GM21528 (cell line): ENCODE measurements at regions not wholly inside any gene's neighbourhood (a gene's known extent, or its start where the extent isn't known, plus 50 kb on each side); places are given as distances from the start of the nearest gene placed in this dataset.
"Not testable (repeated sequence)": the region's sequence is repeated elsewhere in the genome, so short reads cannot be mapped to it uniquely, and the experiment has no call there.

Experiments
- ATAC-seq: cut with Tn5 transposase; IDR thresholded peaks from one replicate; pipeline ENCODE4 v1.9.1; 2021; ENCODE audit warnings: mild to moderate bottlenecking, moderate library complexity; ENCODE audit not compliant: unreplicated experiment, low FRiP score

- ATAC-seq: no peak
Measured at GRCh38 chrX:13478740-13479451, 90.5 kb upstream of the EGFL6 start.

DNA sequence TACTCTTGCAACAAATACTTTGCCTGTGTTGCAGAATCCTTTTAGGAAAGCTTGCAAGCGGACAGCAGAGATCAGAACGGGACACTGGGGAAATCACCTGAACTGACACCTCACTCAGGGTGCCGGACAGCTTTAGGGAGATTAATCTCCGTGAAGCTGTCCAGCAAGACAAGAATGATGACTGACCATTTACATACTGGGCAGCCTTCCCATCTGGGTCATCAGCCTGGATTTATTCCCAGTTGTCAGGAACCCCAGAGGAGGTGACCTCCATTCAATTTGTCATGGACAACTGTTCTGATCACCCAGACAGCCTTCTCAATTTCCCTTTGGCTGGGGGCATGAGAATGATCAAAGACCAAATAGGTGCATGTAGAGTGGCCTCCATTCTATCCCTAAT is 93.0 kb upstream of the EGFL6 start:
- ATAC-seq: no peak

- ATAC-seq: peak; percentile 55
Measured at GRCh38 chrX:13474164-13474516, 95.3 kb upstream of the EGFL6 start.

GRCh38 chrX:13473442-13474163 is 95.8 kb upstream of the EGFL6 start:
- ATAC-seq: peak; percentile 89

GRCh38 chrX:13472975-13473374 is 96.4 kb upstream of the EGFL6 start:
- ATAC-seq: no peak

DNA sequence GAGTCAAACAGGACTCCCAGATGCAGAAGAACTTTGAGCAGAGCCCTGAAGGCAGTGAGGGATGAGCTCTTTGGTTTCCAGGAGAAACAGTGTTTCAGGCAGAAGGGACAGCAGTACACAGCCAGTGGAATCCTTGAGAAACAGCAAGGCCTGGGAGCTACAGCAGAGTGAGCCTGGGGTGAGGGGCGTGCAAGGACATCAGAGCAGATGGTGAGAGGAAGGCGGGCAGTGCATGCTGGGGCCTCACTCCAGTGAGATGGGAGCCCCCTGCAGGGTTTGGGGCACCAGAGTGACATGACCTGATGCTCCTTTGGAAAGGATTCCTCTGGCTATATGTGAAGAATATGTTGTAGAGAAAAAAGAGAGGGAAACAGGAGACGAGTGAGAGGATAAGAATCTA is 98.1 kb upstream of the EGFL6 start:
- no peak for ATAC-seq

GRCh38 chrX:13470685-13470977 is 98.8 kb upstream of the EGFL6 start:
- no peak for ATAC-seq

DNA sequence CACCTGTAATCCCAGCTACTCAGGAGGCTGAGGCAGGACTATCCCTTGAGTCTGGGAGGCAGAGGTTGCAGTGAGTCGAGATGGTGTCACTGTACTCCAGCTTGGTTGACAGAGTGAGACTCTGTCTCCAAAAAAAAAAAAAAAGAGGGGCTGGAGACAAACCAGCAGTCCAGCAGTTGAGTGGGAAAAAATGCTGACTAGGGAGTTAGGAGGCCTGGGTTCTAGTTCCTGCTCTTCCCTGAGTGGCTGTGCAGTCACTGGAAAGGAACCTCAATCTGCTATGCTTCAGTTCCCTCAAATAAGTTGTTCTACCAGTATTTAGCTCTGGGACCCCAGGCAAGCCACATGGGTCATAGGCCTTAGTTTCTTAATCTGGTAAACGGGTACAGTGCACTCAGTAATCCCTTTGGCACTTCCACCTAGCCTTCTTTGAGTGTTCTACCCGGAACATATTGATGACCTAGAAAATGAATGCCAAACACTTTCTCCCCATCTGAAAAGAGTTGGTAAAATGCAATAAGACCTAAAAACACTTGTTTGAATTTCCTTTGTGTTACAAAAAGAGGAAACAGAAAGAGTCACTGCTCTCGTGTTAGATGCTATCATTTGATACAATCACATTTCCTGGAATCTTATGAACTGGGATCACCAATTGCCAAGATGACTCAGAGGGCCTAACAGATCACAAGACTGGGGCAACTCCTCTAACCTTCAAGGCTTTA is 99.3 kb upstream of the EGFL6 start:
- ATAC-seq: no peak

DNA sequence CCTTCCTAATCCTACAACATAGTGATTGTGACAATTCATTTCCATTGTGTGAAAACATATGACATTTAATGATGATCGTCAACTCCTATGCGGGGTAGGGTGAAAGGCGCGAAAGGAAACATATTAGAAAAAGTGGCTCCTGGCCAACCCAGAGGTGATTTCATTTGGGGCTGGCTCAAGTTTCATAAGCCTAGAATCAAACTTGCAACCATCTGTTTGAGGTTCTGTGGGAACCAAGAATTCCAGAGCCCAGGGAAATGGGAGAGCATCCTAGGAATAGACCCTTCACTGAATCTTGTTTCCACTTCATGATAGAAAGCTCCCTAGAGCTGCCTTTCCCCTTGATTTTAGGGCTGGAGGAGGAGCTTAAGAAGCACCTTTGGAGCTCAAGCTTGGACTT is 101.3 kb upstream of the EGFL6 start:
- ATAC-seq: no peak

DNA sequence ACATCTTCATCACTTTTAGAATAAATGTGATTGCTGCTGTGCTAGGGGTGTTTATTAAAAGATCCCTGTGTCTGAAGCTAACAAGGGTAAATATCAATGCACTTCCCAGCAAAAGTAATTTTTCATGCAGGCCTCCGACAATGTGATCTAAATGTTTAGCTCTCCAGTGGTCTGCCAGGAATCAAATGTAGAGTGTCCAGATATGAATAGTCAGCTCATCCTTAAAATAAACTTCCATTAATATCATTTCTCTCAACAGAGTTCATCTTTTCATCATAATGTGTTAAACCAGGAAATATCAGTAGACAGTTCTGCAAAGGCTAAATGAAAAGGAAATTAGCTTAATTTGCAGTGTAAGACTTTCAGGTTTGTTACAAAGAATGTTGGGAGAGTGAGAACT is 102.2 kb upstream of the EGFL6 start:
- no peak for ATAC-seq

DNA sequence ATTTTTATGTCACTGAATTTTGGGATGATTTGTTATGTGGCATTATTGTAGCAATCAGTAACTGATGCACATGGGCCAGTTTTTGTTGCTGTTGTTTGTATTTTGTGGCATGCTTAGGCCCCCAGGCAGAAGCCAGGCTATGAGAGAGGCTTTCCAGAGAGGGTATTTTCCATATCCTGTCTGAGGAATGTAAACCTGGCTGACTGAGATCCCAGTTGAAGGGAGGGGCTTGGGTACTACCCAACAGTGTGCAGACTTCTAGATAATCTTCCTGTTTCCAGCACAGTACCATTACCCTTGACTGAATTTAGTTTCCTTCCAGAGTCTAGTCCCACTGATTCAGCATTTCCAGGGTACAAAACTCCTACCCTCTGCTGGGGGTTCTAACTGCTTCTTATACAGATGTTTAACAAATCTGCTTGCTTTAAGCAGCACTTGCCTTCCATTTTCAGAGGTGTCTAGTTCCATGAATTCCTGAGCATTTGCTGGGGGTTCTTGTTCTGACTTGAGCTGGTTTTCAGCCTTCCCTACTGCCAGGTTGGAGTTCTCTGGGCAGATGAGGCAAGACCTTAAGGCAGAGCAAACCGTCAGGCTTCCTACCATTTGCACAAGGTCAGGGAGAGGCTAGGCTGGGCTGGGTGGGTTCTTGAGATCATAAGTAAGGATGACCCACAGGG is 104.7 kb upstream of the EGFL6 start:
- ATAC-seq: no peak

DNA sequence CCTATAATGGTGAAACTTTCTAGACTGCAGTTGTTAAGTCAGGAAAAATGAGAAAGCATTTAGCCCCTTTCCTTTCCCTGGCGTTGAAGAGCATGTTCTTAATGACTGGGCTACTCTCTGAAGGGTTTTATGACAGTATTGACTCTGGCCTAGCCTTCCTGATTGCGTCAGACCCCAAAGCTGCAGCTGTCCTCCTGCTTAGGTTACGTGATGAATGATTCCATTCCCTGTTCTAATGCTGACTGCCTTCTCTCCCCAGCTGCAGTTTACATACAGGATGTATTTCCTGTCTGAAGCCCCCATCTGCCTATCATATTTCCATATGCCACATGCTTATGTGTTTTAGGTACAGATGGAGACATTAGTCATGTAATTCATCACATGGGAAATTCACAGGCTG is 105.8 kb upstream of the EGFL6 start:
- ATAC-seq: no peak

GRCh38 chrX:13452283-13452682 is 117.1 kb upstream of the EGFL6 start:
- ATAC-seq: no peak

DNA sequence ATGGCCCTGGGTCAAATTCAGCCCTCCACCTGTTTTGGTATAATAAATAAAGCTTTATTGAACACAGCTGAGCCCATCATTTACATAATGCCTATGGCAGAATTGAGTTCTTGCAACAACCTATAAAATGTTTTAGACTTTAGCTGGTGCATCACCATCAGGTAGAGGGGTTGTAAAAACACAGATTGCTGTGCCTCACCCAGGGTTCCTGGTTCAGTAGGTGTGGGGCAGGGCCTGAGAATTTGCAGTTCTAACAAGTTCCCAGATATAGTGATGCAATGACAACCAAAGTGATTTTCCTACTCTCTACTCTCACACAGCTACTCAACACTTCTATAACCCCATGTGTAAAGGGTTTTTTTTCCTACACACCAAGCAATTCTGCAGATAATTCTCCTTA is 120.0 kb upstream of the EGFL6 start:
- ATAC-seq: no peak

DNA sequence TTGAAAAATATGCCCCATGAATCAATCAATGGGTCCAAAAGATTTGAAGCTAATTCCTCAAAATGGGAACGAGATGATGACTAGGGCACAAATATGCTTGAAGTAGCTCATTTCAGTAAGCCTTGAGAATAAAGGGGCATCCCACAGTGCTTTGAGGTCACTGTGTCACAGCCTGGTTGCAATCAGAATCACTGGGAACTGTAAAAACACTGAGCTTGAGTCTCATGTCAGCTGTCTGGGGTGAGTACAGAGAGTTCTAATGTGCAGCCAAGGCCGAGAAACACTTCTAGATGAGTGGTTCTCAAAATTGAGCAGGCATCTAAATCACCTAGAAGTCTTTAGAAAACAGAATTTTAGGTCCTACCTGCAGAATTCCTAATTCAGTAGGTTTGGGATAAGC is 120.5 kb upstream of the EGFL6 start:
- ATAC-seq: no peak

GRCh38 chrX:13441608-13442007 is 121.8 kb upstream of the ATXN3L start:
- not testable (repeated sequence) for ATAC-seq

DNA sequence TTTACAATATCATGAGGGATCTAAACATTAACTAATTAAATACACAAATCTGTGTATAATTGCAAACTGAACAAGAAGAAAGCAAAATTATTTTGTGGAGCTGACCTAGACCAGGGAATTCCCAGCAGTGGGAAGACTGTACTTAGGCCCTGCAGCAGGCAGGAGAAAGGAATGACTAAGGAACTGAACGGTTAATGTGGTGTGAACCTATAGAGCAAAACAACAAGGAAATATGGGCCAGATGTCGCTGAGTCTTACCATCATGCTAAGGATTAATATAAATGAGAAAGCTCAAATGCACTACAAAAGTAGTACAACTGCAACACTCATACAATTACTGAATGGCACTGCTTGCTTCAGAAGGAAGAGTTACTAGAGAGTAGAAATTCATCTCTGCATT is 120.3 kb upstream of the ATXN3L start:
- no peak for ATAC-seq

GRCh38 chrX:13433298-13433605 is 113.4 kb upstream of the ATXN3L start:
- no peak for ATAC-seq

GRCh38 chrX:13432414-13433297 is 112.8 kb upstream of the ATXN3L start:
- ATAC-seq: no peak

GRCh38 chrX:13430136-13430827 is 110.4 kb upstream of the ATXN3L start:
- no peak for ATAC-seq
